Peyer's patch (tissue), 4 donors: ENCODE measurements at regions not wholly inside any gene's neighbourhood (a gene's known extent, or its start where the extent isn't known, plus 50 kb on each side); places are given as distances from the start of the nearest gene placed in this dataset.

Experiments
- DNase-seq, 3 donors: peaks; one replicate each; pipeline ENCODE4 v3.0.0-alpha.2; 2017 to 2019
- H3K27ac ChIP-seq, 4 donors: fragments of 200-600 bp; sonication (generic); one replicate each; pipeline ENCODE4 v1.5.1; 2016 to 2019
- H3K27me3 ChIP-seq, 2 donors: fragments of 200-600 bp; sonication (generic); one replicate each; pipeline ENCODE4 v1.5.1; 2019
- H3K36me3 ChIP-seq, 3 donors: fragments of 200-600 bp; sonication (generic); one replicate each; pipeline ENCODE4 v1.5.1; 2016 to 2019
- H3K4me1 ChIP-seq, 4 donors: fragments of 200-600 bp; sonication (generic); one replicate each; pipeline ENCODE4 v1.5.1; 2016 to 2019
- H3K4me3 ChIP-seq, 4 donors: fragments of 200-600 bp; sonication (generic); 1 replicate in 3 of 4; 2 replicates in 1 of 4; pipeline ENCODE4 v1.5.1; 2016 to 2019; ENCODE audit warnings: mild to moderate bottlenecking in 1 of 4
- H3K9me3 ChIP-seq, 4 donors: fragments of 200-600 bp; sonication (generic); one replicate each; pipeline ENCODE4 v1.5.1; 2016 to 2019; ENCODE audit warnings: mild to moderate bottlenecking in 1 of 4
- CTCF ChIP-seq, 6 experiments: fragments of 450-650 bp in 4 of 6; fragments of 200-600 bp in 2 of 6; sonication (generic) in 1 of 6; IDR thresholded peaks; one replicate each; pipeline ENCODE4 v1.5.1; 2017 to 2019; ENCODE audit warnings: antibody characterized with exemption in 6 of 6, mild to moderate bottlenecking in 3 of 6, moderate library complexity in 1 of 6
- POLR2A ChIP-seq, 2 donors: fragments of 450-650 bp; IDR thresholded peaks; one replicate each; pipeline ENCODE4 v1.5.1; 2017; ENCODE audit warnings: antibody characterized with exemption in 2 of 2, mild to moderate bottlenecking in 2 of 2, moderate library complexity in 2 of 2

GRCh38 chr7:116433246-116433645 lies 66.3 kb upstream of the CAV2 start:
- no peak for DNase-seq
- Histone ChIP-seq H3K4me3 (no peak overlapping the region), H3K9me3 (no peaks in the 10 kb centered on the region), H3K27ac (no peak overlapping the region), H3K4me1 (no peaks in the 10 kb centered on the region), H3K27me3 (no peaks in the 10 kb centered on the region), H3K36me3 (no peaks in the 10 kb centered on the region)
- TF ChIP-seq CTCF (IDR thresholded peaks at IDR 0.05) (no peak), POLR2A (IDR thresholded peaks at IDR 0.05) (no peak)

- no peak for DNase-seq
- no peaks in the 10 kb centered on the region for H3K27me3 ChIP-seq
- no peaks in the 10 kb centered on the region for H3K9me3 ChIP-seq
- H3K27ac ChIP-seq, result no peak overlapping the region
- no peaks in the 10 kb centered on the region for H3K36me3 ChIP-seq
- no peaks in the 10 kb centered on the region for H3K4me1 ChIP-seq
- H3K4me3 ChIP-seq, result no peak overlapping the region
- TF ChIP-seq POLR2A (IDR thresholded peaks at IDR 0.05), result no peak
- no peak for TF ChIP-seq CTCF (IDR thresholded peaks at IDR 0.05)
Observed at GRCh38 chr7:116434820-116435341, 64.7 kb upstream of the CAV2 start.

GRCh38 chr7:116436305-116436826 lies 63.2 kb upstream of the CAV2 start:
- TF ChIP-seq CTCF (IDR thresholded peaks at IDR 0.05) (no peak), POLR2A (IDR thresholded peaks at IDR 0.05) (no peak)
- Histone ChIP-seq H3K36me3 (no peaks in the 10 kb centered on the region), H3K27me3 (no peaks in the 10 kb centered on the region), H3K9me3 (no peaks in the 10 kb centered on the region), H3K4me3 (no peak overlapping the region), H3K4me1 (no peaks in the 10 kb centered on the region), H3K27ac (no peak overlapping the region)
- DNase-seq, result no peak

- H3K36me3 ChIP-seq, result no peaks in the 10 kb centered on the region
- no peaks in the 10 kb centered on the region for H3K9me3 ChIP-seq
- peak in 1 of 3 donors; percentile 59 for DNase-seq
- H3K27me3 ChIP-seq, result no peaks in the 10 kb centered on the region
- H3K27ac ChIP-seq, result no peak overlapping the region
- H3K4me3 ChIP-seq, result no peak overlapping the region
- peak in 3 of 6 experiments; percentile 55 to 57 (median 56) for TF ChIP-seq CTCF (IDR thresholded peaks at IDR 0.05)
- no peak for TF ChIP-seq POLR2A (IDR thresholded peaks at IDR 0.05)
- H3K4me1 ChIP-seq, result no peaks in the 10 kb centered on the region
Observed at GRCh38 chr7:116438267-116438666, 61.3 kb upstream of the CAV2 start.

- H3K27ac ChIP-seq, result peak overlapping the region in 1 of 4 donors; percentile 14
- DNase-seq, result no peak
- H3K9me3 ChIP-seq, result no peaks in the 10 kb centered on the region
- TF ChIP-seq CTCF (IDR thresholded peaks at IDR 0.05), result no peak
- no peak for TF ChIP-seq POLR2A (IDR thresholded peaks at IDR 0.05)
- H3K4me3 ChIP-seq, result no peak overlapping the region
- H3K36me3 ChIP-seq, result no peaks in the 10 kb centered on the region
- no peaks in the 10 kb centered on the region for H3K4me1 ChIP-seq
- H3K27me3 ChIP-seq, result no peaks in the 10 kb centered on the region
Observed at GRCh38 chr7:116439005-116439404, 60.5 kb upstream of the CAV2 start.
